Glomerular endothelial cell (primary cell): ENCODE measurements at regions not wholly inside any gene's neighbourhood (a gene's known extent, or its start where the extent isn't known, plus 50 kb on each side); places are given as distances from the start of the nearest gene placed in this dataset.
"Not testable (repeated sequence)": the region's sequence is repeated elsewhere in the genome, so short reads cannot be mapped to it uniquely, and the experiment has no call there.

Experiments
- DNase-seq: peaks from one replicate; pipeline ENCODE4 v3.0.0-alpha.2; 2011; ENCODE audit warnings: low read depth, low spot score; ENCODE audit errors: extremely low read depth

DNA sequence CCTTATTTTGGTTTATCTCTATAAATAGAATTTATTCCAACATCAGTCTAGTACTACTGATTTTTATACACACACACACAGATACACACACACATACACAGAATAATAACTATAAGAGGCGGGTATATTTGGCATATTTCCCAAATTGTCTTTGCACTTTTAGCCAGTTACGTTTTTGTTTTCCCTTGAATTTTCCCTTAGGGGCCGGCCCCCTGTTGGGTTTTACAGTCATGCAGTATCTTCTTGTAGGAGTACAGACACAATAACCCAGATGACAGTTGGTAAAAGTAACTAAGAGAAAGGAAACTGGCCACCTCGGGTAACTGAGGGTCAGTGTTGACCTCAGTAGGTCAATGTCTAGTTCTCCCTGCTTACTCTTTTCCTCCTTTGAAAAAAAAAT is 50.9 kb downstream of the DISP1 start:
- DNase-seq: no peak

GRCh38 chr1:222867316-222867715 is 52.5 kb downstream of the DISP1 start:
- DNase-seq: no peak

GRCh38 chr1:222876182-222876581 is 61.3 kb downstream of the DISP1 start:
- no peak for DNase-seq

DNA sequence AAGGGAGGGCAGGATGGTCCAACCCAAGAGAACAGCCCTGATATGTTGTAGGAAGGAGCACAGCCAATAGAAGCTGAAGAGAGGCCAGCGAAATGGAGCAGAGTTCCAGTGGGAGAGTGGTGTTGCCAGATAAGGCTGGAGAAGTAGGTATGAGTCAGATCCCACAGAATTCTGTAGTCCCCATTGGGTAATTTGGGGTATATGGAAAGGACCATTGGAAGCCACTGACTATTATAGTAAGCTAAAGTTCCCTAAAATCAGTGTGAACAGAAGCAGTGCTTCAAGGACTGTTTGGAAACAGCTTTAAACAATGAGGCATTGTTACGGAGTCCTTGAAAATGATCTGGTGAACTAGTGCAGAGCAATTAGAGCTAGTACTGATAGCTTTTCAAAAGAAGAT is 63.0 kb downstream of the DISP1 start:
- DNase-seq: no peak

- DNase-seq: no peak
Observed at GRCh38 chr1:222880587-222880986, 65.7 kb downstream of the DISP1 start.

DNA sequence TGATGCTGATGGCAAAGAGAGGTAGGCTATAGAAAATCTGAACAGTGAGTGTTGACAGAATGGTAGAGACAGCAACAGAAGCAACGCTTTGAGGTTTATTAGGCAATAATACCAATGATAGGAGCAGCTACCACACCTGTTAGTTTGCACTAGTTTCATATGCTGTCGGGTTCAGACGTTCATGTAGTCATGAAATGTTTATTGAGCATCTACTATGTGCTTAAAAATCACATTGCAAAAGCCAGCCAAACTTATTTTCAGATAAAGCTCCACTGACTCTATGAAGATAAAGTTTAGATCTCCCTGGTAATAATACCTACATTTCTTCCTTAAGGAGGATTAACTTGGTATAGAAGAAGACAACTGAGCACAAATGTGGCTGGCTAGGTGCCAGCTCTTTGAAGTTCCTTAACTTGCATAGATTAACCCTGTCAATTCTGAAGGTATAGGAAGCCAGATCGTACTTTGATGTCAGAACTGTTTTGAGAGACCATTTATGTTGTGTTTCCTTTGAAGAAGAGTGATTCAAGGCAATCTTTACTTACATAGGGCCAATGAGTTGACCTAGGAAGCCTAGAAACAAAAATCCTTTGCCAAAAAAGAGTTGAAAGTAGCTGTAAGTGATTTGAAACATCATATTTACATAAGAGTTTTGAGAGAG is 71.5 kb downstream of the DISP1 start:
- no peak for DNase-seq

GRCh38 chr1:222886878-222887351 is 72.1 kb downstream of the DISP1 start:
- no peak for DNase-seq

GRCh38 chr1:222889440-222889839 is 74.6 kb downstream of the DISP1 start:
- no peak for DNase-seq

DNA sequence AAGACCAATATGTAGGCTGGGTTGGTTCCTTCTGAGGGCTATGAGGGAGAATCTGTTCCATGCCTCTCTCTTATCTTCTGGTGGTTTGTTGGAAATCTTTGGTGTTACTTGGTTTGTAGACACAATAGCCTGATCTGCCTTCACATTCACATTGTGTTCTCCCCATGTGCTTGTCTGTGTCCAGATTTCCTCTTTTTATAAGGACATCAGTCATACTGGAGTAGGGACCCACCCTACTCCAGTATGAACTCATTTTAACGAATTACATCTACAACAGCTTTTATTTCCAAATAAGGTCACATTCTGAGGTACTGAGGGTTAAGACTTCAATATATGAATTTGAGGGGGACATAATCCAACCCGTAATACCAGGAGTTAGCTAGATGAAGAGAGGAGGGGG is 75.9 kb downstream of the DISP1 start:
- no peak for DNase-seq

DNA sequence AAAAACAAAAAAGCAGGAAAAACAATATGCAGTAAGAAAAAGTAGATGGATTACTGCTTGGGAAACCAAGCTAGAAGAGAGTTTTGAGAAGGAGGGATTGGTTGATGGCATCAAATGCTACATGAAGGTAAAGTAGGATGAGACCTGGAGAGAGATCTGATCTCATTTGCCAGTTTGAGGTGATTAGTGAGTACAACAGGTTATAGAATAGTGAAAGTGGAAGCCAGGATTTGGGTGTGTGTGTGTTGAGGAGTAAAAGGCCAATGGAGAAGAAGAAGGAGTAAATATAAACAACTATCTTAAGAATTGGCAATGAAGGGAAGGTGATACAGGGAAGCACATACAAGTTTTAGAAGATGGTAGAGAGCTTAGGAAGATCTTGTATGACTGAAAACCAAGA is 76.7 kb downstream of the DISP1 start:
- DNase-seq: no peak

DNA sequence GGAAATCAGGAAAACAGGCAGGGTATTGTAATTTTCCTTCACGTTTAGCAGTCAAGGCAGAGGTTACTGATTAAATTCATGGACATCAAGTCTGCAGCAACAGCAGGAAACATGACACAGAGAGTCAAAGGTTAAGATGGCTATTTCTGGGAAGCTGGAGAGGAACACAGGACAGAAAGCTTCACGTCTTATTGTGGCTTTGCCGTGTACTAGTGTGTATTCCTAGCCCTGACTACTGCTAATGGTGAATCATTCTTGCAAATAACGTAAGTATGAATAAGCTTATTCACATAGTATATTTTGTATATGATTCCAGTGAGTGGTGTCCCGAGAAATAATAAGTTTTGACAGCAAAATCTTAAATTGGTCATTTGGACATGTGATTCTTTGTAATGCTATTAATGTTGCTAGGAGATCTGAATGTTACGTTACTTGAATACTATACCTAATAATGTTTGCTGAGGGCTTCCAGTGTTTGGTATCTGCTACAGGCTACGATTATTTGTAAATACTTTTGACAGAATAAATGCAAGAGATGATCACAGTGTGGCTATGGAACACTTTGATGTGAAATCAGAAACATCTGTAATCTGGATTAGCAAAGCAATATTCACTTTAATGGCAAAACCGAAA is 77.4 kb downstream of the DISP1 start:
- peak; percentile 48 for DNase-seq

- DNase-seq: no peak
Observed at GRCh38 chr1:222893255-222893654, 78.4 kb downstream of the DISP1 start.

- DNase-seq: no peak
Observed at GRCh38 chr1:222894331-222894730, 79.5 kb downstream of the DISP1 start.

- DNase-seq: no peak
Observed at GRCh38 chr1:222896630-222897526, 82.0 kb downstream of the DISP1 start.

GRCh38 chr1:222897527-222898190 is 82.8 kb downstream of the DISP1 start:
- DNase-seq: no peak

GRCh38 chr1:222898191-222898527 is 83.3 kb downstream of the DISP1 start:
- no peak for DNase-seq

GRCh38 chr1:222899471-222899870 is 84.6 kb downstream of the DISP1 start:
- no peak for DNase-seq

GRCh38 chr1:222904451-222904850 is 89.6 kb downstream of the DISP1 start:
- no peak for DNase-seq

DNA sequence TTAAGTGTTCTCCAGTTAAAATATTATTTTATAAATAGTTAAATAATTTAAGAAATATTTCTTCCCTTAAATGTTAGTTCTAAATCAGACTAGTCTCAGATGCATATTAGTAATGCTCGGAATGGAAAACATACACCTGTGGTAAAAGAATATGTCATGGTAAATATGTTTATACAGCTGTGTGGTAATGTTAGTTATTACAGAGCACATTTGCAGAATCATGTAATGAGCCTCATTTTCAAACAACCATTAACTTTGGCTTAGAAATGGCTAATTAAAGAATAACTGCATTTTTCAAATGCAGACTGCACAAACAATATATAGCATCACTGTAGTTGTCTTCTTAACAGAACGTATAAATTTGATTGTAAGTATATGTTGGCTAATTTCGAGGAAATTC is 90.3 kb downstream of the DISP1 start:
- no peak for DNase-seq

DNA sequence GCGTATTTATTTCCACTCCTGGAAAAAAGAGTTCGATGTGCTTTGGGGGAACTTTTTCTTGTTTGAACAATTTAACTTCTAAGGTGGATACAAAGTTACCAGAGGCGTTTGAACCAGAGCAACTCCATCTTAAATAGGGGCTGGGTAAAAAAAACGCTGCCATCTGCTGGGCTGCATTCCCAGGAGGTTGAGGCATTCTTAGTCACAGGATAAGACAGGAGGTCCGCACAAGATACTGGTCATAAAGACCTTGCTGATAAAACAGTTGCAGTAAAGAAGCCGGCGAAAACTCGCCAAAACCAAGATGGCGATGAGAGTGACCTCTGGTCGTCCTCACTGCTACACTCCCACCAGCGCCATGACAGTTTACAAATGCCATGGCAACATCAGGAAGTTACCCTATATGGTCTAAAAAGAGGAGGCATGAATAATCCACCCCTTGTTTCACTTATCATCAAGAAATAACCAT is 91.5 kb downstream of the DISP1 start:
- not testable (repeated sequence) for DNase-seq

DNA sequence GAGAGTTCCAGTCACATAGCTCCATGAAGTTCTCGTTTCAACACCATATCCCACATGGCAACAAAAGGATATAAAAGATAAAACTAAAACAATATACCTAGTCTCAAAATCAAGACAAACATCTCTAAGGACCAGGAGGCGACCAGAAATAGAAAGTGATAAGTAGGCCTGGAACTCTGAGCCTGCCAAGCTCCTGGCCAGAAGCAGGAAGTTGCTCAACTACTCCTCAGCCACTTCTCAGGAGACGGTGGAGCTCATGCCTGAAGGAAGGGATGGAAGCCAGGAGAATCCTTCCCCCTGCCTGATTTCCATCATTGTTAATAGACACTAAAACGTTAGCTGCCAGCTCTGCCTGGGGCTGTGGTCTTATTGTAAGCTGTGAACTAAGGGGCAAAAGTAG is 94.7 kb downstream of the DISP1 start:
- no peak for DNase-seq
